HepG2 (cell line): ENCODE measurements at regions not wholly inside any gene's neighbourhood (a gene's known extent, or its start where the extent isn't known, plus 50 kb on each side); places are given as distances from the start of the nearest gene placed in this dataset.

Experiments
- ATAC-seq: fragments of 200-7000 bp; cut with Tn5 transposase; 3 replicates; pipeline ENCODE4 v1.9.1; 2020; ENCODE audit warnings: mild to moderate bottlenecking, moderate library complexity
- BruUV-seq: library from RNA; stranded (reverse); fragments of 400-500 nt; replicated peaks from 2 replicates; lab custom pipeline; 2021; lab: Mats Ljungman, UMichigan
- CTCF ChIA-PET: fragments of 300-600 bp; formaldehyde crosslinking; extraction: SDS; loops from one replicate; lab custom pipeline; 2021; ENCODE audit warnings: low total read pairs, inconsistent platforms, low intra/inter-chr PET ratio; lab: Yijun Ruan, JAX
- POLR2A ChIA-PET: fragments of 350-600 bp; sonication (Branson Sonifier 250); formaldehyde crosslinking; loops from one replicate; lab custom pipeline; 2020; ENCODE audit warnings: antibody characterized with exemption, inconsistent platforms; lab: Yijun Ruan, JAX
- DNase-seq: peaks from one replicate; pipeline ENCODE4 v3.0.0-alpha.2; 2015; ENCODE audit warnings: low spot score
- FAIRE-seq: peaks from 3 replicates; lab custom pipeline; 2011; peaks lifted over from hg19 to GRCh38; lab: Jason Lieb, UNC
- H2AFZ ChIP-seq: one replicate; pipeline ENCODE4 v1.6.1; 2011; ENCODE audit warnings: low read length, inconsistent platforms
- H3K27ac ChIP-seq: fragments of 300-600 bp; 3 replicates; pipeline ENCODE4 v1.8.0; 2011; ENCODE audit warnings: mixed run types, mild to moderate bottlenecking, mixed read lengths, low read length, inconsistent platforms; ENCODE audit not compliant: insufficient read depth; ENCODE audit errors: extremely low read length
- H3K27me3 ChIP-seq, 2 experiments: fragments of 200-600 bp in 1 of 2; 2 replicates in 1 of 2; 3 replicates in 1 of 2; pipeline versions ENCODE4 v1.6.0 to v1.8.0; 2011; ENCODE audit warnings: low read length in 2 of 2, mild to moderate bottlenecking in 2 of 2, moderate library complexity in 2 of 2, inconsistent platforms in 1 of 2; ENCODE audit not compliant: insufficient read depth in 2 of 2, control insufficient read depth in 1 of 2
- H3K36me3 ChIP-seq, 2 experiments: fragments of 200-600 bp in 1 of 2; replicated peaks in 1 of 2; 2 replicates in 1 of 2; 3 replicates in 1 of 2; pipeline versions ENCODE4 v1.5.1 to v1.8.0; 2011; ENCODE audit warnings: low read length in 2 of 2, inconsistent platforms in 1 of 2; ENCODE audit not compliant: insufficient read depth in 2 of 2, control insufficient read depth in 1 of 2
- H3K4me1 ChIP-seq: 2 replicates; pipeline ENCODE4 v1.5.1; 2012; ENCODE audit warnings: low read length, inconsistent platforms; ENCODE audit not compliant: insufficient read depth
- H3K4me2 ChIP-seq: 2 replicates; pipeline ENCODE4 v1.6.0; 2011; ENCODE audit warnings: low read depth, low read length, inconsistent platforms
- H3K4me3 ChIP-seq, 3 experiments: fragments of 200-600 bp in 1 of 3; sonication (generic), shearing (Covaris generic) in 1 of 3; replicated peaks in 1 of 3; 2 replicates each; pipeline ENCODE4 v1.5.1; 2011 to 2016; ENCODE audit warnings: low read length in 3 of 3, inconsistent platforms in 2 of 3, low read depth in 2 of 3, mild to moderate bottlenecking in 2 of 3, control low read depth in 1 of 3, mixed read lengths in 1 of 3; ENCODE audit not compliant: insufficient read depth in 1 of 3
- H3K79me2 ChIP-seq: one replicate; pipeline ENCODE4 v1.6.1; 2011; ENCODE audit warnings: low read length, inconsistent platforms; ENCODE audit not compliant: insufficient read depth
- H3K9ac ChIP-seq: 2 replicates; pipeline ENCODE4 v1.6.0; 2011; ENCODE audit warnings: mild to moderate bottlenecking, low read depth, low read length, inconsistent platforms; ENCODE audit not compliant: insufficient read depth
- H3K9me3 ChIP-seq: 2 replicates; pipeline ENCODE4 v1.5.1; 2012; ENCODE audit warnings: mild to moderate bottlenecking, low read length
- H4K20me1 ChIP-seq: 2 replicates; pipeline ENCODE4 v1.6.0; 2011; ENCODE audit warnings: inconsistent platforms, mild to moderate bottlenecking, low read length, moderate library complexity; ENCODE audit not compliant: insufficient read depth
- ETV6 ChIP-seq: sonication (generic); formaldehyde crosslinking; conservative IDR thresholded peaks from 2 replicates; pipeline ENCODE4 v1.4.0; 2020; ENCODE audit warnings: missing genetic modification reagents
- KAT8 ChIP-seq: IDR thresholded peaks from 2 replicates; pipeline ENCODE4 v1.6.1; 2016; ENCODE audit warnings: missing genetic modification reagents, missing compliant biosample characterization
- MLLT10 ChIP-seq: sonication (generic); formaldehyde crosslinking; IDR thresholded peaks from 2 replicates; pipeline ENCODE4 v1.4.0; 2020; ENCODE audit warnings: missing genetic modification reagents
- SALL1 ChIP-seq: sonication (generic); formaldehyde crosslinking; IDR thresholded peaks from 2 replicates; pipeline ENCODE4 v1.8.0; 2022; ENCODE audit warnings: mild to moderate bottlenecking, missing genetic modification reagents
- TEAD3 ChIP-seq: optimal IDR thresholded peaks from 2 replicates; pipeline ENCODE3; 2016; ENCODE audit warnings: borderline replicate concordance
- ZEB1 ChIP-seq: IDR thresholded peaks from 2 replicates; pipeline ENCODE4 v1.6.1; 2012; ENCODE audit warnings: mild to moderate bottlenecking, low read depth, inconsistent platforms; ENCODE audit not compliant: insufficient replicate concordance
- ZNF292 ChIP-seq: sonication (generic); formaldehyde crosslinking; IDR thresholded peaks from 2 replicates; pipeline ENCODE4 v1.8.1; 2022; ENCODE audit warnings: mild to moderate bottlenecking, low read depth, missing genetic modification reagents, borderline replicate concordance
- ZNF501 ChIP-seq: sonication (generic); formaldehyde crosslinking; IDR thresholded peaks from 2 replicates; pipeline ENCODE4 v1.5.1; 2020; ENCODE audit warnings: mild to moderate bottlenecking, moderate library complexity, missing genetic modification reagents
- ZNF737 ChIP-seq: sonication (generic); formaldehyde crosslinking; IDR thresholded peaks from 2 replicates; pipeline ENCODE4 v1.5.0; 2020; ENCODE audit warnings: missing genetic modification reagents, mild to moderate bottlenecking, borderline replicate concordance
- ZNF761 ChIP-seq: sonication (generic); formaldehyde crosslinking; conservative IDR thresholded peaks from 2 replicates; pipeline ENCODE4 v1.4.0; 2020; ENCODE audit warnings: mild to moderate bottlenecking, missing genetic modification reagents
- WGBS: methylation state at CpG from one replicate; pipeline ENCODE4 v1.1.6; 2017; ENCODE audit warnings: low lambda C conversion rate; 5-methylcytosine and 5-hydroxymethylcytosine counted together
- in situ Hi-C: cut with HindIII; loops from 2 replicates; pipeline ENCODE4 v1.10.0; 2017; ENCODE audit warnings: low pct_unique_long_range_greater_than_20kb; ENCODE audit not compliant: extremely low pct_ligation_motif_present
- intact Hi-C: fragments of 100-400 bp; cut with micrococcal nuclease; formaldehyde crosslinking; loops from one replicate; pipeline ENCODE4 v1.10.0; 2022; ENCODE audit not compliant: unreplicated experiment
- TF ChIP-seq, protein P1 (sequence below): sonication (generic); formaldehyde crosslinking; IDR thresholded peaks from 2 replicates; pipeline ENCODE4 v1.5.1; 2020; ENCODE audit warnings: mild to moderate bottlenecking, missing genetic modification reagents, borderline replicate concordance
- TF ChIP-seq, protein P2 (sequence below): sonication (generic); formaldehyde crosslinking; IDR thresholded peaks from 2 replicates; pipeline ENCODE4 v1.4.0; 2020; ENCODE audit warnings: missing genetic modification reagents

DNA sequence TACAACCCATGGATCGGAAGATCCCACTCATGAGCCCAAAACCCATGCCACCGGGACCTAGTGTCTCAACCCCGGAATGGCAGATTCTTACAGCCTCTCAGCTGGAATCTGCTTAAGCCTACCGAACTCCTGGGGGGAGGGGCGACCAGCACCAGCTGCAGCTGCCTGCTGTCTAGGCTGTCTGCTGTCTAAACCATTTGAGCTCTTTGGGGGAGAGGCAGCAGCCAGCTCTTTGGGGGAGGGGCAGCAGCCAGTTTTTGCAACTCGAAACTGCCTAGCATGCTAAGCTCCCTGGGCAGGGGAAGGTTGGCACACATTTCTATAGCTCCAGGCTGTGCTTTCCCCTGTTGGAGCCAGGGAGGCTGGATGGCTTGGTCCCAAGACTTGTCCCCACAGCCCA is 643.5 kb upstream of the AMELY start (continued):
- TF ChIP-seq, protein P1, sequence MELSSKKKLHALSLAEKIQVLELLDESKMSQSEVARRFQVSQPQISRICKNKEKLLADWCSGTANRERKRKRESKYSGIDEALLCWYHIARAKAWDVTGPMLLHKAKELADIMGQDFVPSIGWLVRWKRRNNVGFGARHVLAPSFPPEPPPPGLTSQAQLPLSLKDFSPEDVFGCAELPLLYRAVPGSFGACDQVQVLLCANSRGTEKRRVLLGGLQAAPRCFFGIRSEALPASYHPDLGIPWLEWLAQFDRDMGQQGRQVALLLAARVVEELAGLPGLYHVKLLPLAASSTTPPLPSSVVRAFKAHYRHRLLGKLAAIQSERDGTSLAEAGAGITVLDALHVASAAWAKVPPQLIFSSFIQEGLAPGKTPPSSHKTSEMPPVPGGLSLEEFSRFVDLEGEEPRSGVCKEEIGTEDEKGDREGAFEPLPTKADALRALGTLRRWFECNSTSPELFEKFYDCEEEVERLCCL: no peak

DNA sequence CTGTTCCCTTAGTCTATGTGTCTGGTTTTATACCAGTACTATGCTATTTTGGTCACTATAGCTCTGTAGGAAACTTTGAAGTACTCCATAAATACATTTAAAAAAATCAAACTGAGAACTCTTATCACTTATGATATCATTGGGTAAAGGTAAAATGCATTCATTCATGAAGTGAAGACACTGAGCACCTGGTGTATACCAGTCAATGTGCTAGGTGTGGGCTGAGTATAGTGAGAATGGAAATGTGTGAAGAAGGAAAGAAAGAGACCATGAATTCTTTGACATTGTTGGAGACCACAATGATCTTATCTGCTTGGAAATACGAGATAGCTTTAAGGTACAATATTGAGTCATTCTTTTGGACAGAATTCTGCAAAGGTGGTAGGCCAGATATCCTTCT is 633.5 kb upstream of the AMELY start:
- Histone ChIP-seq H4K20me1 (no peaks in the 10 kb centered on the region), H3K4me2 (no peak overlapping the region), H3K4me3 (no peak overlapping the region), H3K27ac (no peak overlapping the region), H2AFZ (no peak overlapping the region), H3K36me3 (no peaks in the 10 kb centered on the region), H3K79me2 (no peaks in the 10 kb centered on the region), H3K9ac (no peak overlapping the region), H3K4me1 (no peaks in the 10 kb centered on the region), H3K9me3 (no peaks in the 10 kb centered on the region), H3K27me3 (no peaks in the 10 kb centered on the region)
- no TSS peak for BruUV-seq
- no peak for ATAC-seq
- WGBS: 0% methylated on average over 1 of the region's 1 CpG
- no peak for FAIRE-seq
- intact Hi-C loops: no loop called here
- CTCF ChIA-PET: no interaction called here
- in situ Hi-C loops: no loop called here
- no peak for DNase-seq
- no peak for TF ChIP-seq ZNF761 (CRISPR knock-in tag)
- no peak for TF ChIP-seq ZNF737 (CRISPR knock-in tag)
- no peak for TF ChIP-seq ETV6 (CRISPR knock-in tag)
- no peak for TF ChIP-seq MLLT10
- TF ChIP-seq SALL1: no peak
- no peak for TF ChIP-seq ZNF501
- no peak for TF ChIP-seq ZEB1
- TF ChIP-seq KAT8 (CRISPR knock-in tag): no peak
- no peak for TF ChIP-seq TEAD3 (CRISPR knock-in tag)
- TF ChIP-seq, protein P2, sequence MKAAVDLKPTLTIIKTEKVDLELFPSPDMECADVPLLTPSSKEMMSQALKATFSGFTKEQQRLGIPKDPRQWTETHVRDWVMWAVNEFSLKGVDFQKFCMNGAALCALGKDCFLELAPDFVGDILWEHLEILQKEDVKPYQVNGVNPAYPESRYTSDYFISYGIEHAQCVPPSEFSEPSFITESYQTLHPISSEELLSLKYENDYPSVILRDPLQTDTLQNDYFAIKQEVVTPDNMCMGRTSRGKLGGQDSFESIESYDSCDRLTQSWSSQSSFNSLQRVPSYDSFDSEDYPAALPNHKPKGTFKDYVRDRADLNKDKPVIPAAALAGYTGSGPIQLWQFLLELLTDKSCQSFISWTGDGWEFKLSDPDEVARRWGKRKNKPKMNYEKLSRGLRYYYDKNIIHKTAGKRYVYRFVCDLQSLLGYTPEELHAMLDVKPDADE (CRISPR knock-in tag): no peak
- TF ChIP-seq ZNF292: no peak
- POLR2A ChIA-PET: no interaction called here
